Endothelial cell of umbilical vein (primary cell): ENCODE measurements at regions not wholly inside any gene's neighbourhood (a gene's known extent, or its start where the extent isn't known, plus 50 kb on each side); places are given as distances from the start of the nearest gene placed in this dataset.

Experiments
- BruUV-seq: library from RNA; stranded (reverse); fragments of 400-500 nt; replicated peaks from 2 replicates; lab custom pipeline; 2021; lab: Mats Ljungman, UMichigan
- CTCF ChIA-PET: fragments of 300-600, 350-600 bp; sonication (Branson Sonifier 250); formaldehyde crosslinking; loops from one replicate; lab custom pipeline; 2021; ENCODE audit warnings: antibody characterized with exemption, inconsistent platforms; lab: Charles Lee
- POLR2A ChIA-PET: fragments of 300-600, 350-600 bp; sonication (Branson Sonifier 250); formaldehyde crosslinking; loops from one replicate; lab custom pipeline; 2021; ENCODE audit warnings: antibody characterized with exemption, inconsistent platforms; lab: Charles Lee
- DNase-seq: peaks from one replicate; pipeline ENCODE4 v3.0.0-alpha.2; 2011; ENCODE audit warnings: low read depth, low spot score
- FAIRE-seq: peaks from 2 replicates; lab custom pipeline; 2011; peaks lifted over from hg19 to GRCh38; lab: Jason Lieb, UNC
- H2AFZ ChIP-seq: 2 replicates; pipeline ENCODE4 v1.6.0; 2012; ENCODE audit warnings: low read depth, low read length, control low read depth, inconsistent platforms
- H3K27ac ChIP-seq: 2 replicates; pipeline ENCODE4 v1.5.1; 2011; ENCODE audit warnings: low read depth, mild to moderate bottlenecking, control low read depth, low read length, moderate library complexity; ENCODE audit not compliant: insufficient read depth
- H3K27me3 ChIP-seq, 2 experiments: 2 replicates each; pipeline versions ENCODE4 v1.6.0 to v1.6.1; 2011; ENCODE audit warnings: low read length in 2 of 2, mixed read lengths in 1 of 2; ENCODE audit not compliant: control insufficient read depth in 2 of 2, insufficient read depth in 2 of 2
- H3K36me3 ChIP-seq, 2 experiments: 2 replicates in 1 of 2; 3 replicates in 1 of 2; pipeline ENCODE4 v1.5.1; 2011; ENCODE audit warnings: low read length in 2 of 2, mild to moderate bottlenecking in 1 of 2, moderate library complexity in 1 of 2; ENCODE audit not compliant: control insufficient read depth in 2 of 2, insufficient read depth in 2 of 2; ENCODE audit errors: extremely low read depth in 1 of 2
- H3K4me1 ChIP-seq: 3 replicates; pipeline ENCODE4 v1.5.1; 2011; ENCODE audit warnings: mild to moderate bottlenecking, low read length; ENCODE audit not compliant: control insufficient read depth, insufficient read depth; ENCODE audit errors: extremely low read depth
- H3K4me2 ChIP-seq: 2 replicates; pipeline ENCODE4 v1.6.1; 2011; ENCODE audit warnings: low read length, control low read depth, mixed read lengths; ENCODE audit not compliant: insufficient read depth
- H3K4me3 ChIP-seq, 3 experiments: fragments of 200-600 bp in 1 of 3; sonication (generic), shearing (Covaris generic) in 1 of 3; replicated peaks in 1 of 3; 2 replicates each; pipeline ENCODE4 v1.5.1; 2011 to 2016; ENCODE audit warnings: control low read depth in 3 of 3, low read length in 3 of 3, mild to moderate bottlenecking in 2 of 3, inconsistent platforms in 1 of 3, low read depth in 1 of 3, moderate library complexity in 1 of 3; ENCODE audit not compliant: insufficient read depth in 1 of 3
- H3K79me2 ChIP-seq: 2 replicates; pipeline ENCODE4 v1.6.0; 2012; ENCODE audit warnings: low read length, inconsistent platforms; ENCODE audit not compliant: control insufficient read depth, insufficient read depth
- H3K9ac ChIP-seq: replicated peaks from 2 replicates; pipeline ENCODE3; 2011; ENCODE audit warnings: low read length, control low read depth; ENCODE audit not compliant: insufficient read depth; ENCODE audit errors: extremely low read depth
- H3K9me1 ChIP-seq: replicated peaks from 3 replicates; pipeline ENCODE4 v1.6.0; 2011; ENCODE audit warnings: mild to moderate bottlenecking, low read length; ENCODE audit not compliant: control insufficient read depth, insufficient read depth; ENCODE audit errors: extremely low read depth
- H3K9me3 ChIP-seq: replicated peaks from 2 replicates; pipeline ENCODE4 v1.5.1; 2012; ENCODE audit warnings: low read length, inconsistent platforms; ENCODE audit not compliant: control insufficient read depth, insufficient read depth
- H4K20me1 ChIP-seq: replicated peaks from 2 replicates; pipeline ENCODE3; 2011; ENCODE audit warnings: mild to moderate bottlenecking, low read length; ENCODE audit not compliant: control insufficient read depth, insufficient read depth; ENCODE audit errors: extremely low read depth
- EZH2 ChIP-seq: IDR thresholded peaks from 2 replicates; pipeline ENCODE4 v1.6.1; 2012; ENCODE audit warnings: borderline replicate concordance, low read depth, mild to moderate bottlenecking, moderate library complexity, low read length, inconsistent platforms; ENCODE audit not compliant: severe bottlenecking
- FOS ChIP-seq: IDR thresholded peaks from 2 replicates; pipeline ENCODE4 v1.6.1; 2011; ENCODE audit warnings: mild to moderate bottlenecking, low read length, moderate library complexity, borderline replicate concordance; ENCODE audit not compliant: insufficient read depth
- JUN ChIP-seq: IDR thresholded peaks from 2 replicates; pipeline ENCODE4 v1.6.1; 2011; ENCODE audit warnings: borderline replicate concordance, low read depth; ENCODE audit not compliant: insufficient read length, insufficient read depth
- MAX ChIP-seq: IDR thresholded peaks from 2 replicates; pipeline ENCODE4 v1.6.1; 2011; ENCODE audit not compliant: insufficient read depth, insufficient read length
- MYC ChIP-seq: IDR thresholded peaks from one replicate; pipeline ENCODE4 v1.6.1; 2011; ENCODE audit warnings: mild to moderate bottlenecking, low read depth, low read length
- POLR2A ChIP-seq: IDR thresholded peaks from 2 replicates; pipeline ENCODE4 v1.6.1; 2012; ENCODE audit warnings: low read depth, mild to moderate bottlenecking, control low read depth, low read length
- POLR2AphosphoS5 ChIP-seq: IDR thresholded peaks from 2 replicates; pipeline ENCODE4 v1.6.1; 2012; ENCODE audit warnings: low read depth, mild to moderate bottlenecking, control low read depth, low read length, moderate library complexity; ENCODE audit not compliant: insufficient read depth
- dilution Hi-C: fragments of 300-500 bp; cut with MboI; formaldehyde crosslinking; loops from one replicate; pipeline ENCODE4 v1.15.0; 2019; ENCODE audit warnings: low sequenced_read_pairs; ENCODE audit not compliant: extremely low pct_ligation_motif_present
- intact Hi-C: fragments of 100-400 bp; cut with micrococcal nuclease; formaldehyde crosslinking; loops from one replicate; pipeline ENCODE4 v1.10.0; 2022
- TF ChIP-seq, protein P1 (sequence below), 2 donors: IDR thresholded peaks; 1 replicate in 1 of 2; 2 replicates in 1 of 2; pipeline ENCODE4 v1.5.1; 2011; ENCODE audit warnings: low read length in 2 of 2, mild to moderate bottlenecking in 2 of 2, moderate library complexity in 2 of 2, control low read depth in 1 of 2, inconsistent platforms in 1 of 2, low read depth in 1 of 2; ENCODE audit not compliant: insufficient read depth in 1 of 2; ENCODE audit errors: extremely low read depth in 1 of 2

DNA sequence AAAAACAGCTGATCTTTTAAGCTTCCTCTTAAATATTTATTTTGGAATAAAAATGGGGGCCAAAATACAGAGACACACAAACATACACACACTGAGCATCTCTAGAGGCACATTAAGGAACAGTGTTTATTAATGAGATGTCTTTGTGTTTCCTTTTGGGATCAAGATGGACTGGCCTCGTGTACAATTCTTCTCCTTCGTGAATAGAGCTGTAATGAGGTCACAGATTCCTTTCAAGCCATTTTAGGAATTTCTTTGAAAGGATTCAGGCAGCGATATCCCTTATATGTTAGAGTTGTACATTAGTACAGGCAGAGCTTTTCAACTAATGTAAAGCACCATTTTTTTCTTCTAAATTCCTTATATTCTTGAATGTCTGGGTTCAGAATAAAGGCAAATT is 295.7 kb downstream of the CHRM3 start:
- Histone ChIP-seq H3K27me3 (no peaks in the 10 kb centered on the region), H4K20me1 (no peaks in the 10 kb centered on the region), H3K4me2 (no peak overlapping the region), H3K9me1 (no peaks in the 10 kb centered on the region), H3K4me3 (no peak overlapping the region), H3K9me3 (peaks cover 3% of the 10 kb centered on the region), H3K79me2 (no peaks in the 10 kb centered on the region), H2AFZ (no peak overlapping the region), H3K4me1 (no peaks in the 10 kb centered on the region), H3K9ac (no peak overlapping the region), H3K27ac (no peak overlapping the region), H3K36me3 (no peaks in the 10 kb centered on the region)
- no peak for DNase-seq
- ChIA-PET CTCF (no interaction called here), POLR2A (no interaction called here)
- FAIRE-seq, result no peak
- BruUV-seq, result no TSS peak
- dilution Hi-C loops (no loop called here), intact Hi-C loops (no loop called here)
- no peak for TF ChIP-seq POLR2A
- TF ChIP-seq FOS, result no peak
- TF ChIP-seq JUN, result no peak
- no peak for TF ChIP-seq MYC
- TF ChIP-seq POLR2AphosphoS5, result no peak
- no peak for TF ChIP-seq EZH2
- TF ChIP-seq MAX, result no peak
- TF ChIP-seq, protein P1, sequence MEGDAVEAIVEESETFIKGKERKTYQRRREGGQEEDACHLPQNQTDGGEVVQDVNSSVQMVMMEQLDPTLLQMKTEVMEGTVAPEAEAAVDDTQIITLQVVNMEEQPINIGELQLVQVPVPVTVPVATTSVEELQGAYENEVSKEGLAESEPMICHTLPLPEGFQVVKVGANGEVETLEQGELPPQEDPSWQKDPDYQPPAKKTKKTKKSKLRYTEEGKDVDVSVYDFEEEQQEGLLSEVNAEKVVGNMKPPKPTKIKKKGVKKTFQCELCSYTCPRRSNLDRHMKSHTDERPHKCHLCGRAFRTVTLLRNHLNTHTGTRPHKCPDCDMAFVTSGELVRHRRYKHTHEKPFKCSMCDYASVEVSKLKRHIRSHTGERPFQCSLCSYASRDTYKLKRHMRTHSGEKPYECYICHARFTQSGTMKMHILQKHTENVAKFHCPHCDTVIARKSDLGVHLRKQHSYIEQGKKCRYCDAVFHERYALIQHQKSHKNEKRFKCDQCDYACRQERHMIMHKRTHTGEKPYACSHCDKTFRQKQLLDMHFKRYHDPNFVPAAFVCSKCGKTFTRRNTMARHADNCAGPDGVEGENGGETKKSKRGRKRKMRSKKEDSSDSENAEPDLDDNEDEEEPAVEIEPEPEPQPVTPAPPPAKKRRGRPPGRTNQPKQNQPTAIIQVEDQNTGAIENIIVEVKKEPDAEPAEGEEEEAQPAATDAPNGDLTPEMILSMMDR (IDR thresholded peaks at IDR 0.05; ENCODE audit: extremely low read depth in 1 of 2, insufficient read depth in 1 of 2, low read depth in 1 of 2, low read length in 2 of 2), result no peak
